Activated CD4-positive, alpha-beta T cell treated with anti-CD3 and anti-CD28 coated beads for 4 hours (primary cell): ENCODE measurements at regions not wholly inside any gene's neighbourhood (a gene's known extent, or its start where the extent isn't known, plus 50 kb on each side); places are given as distances from the start of the nearest gene placed in this dataset.

Experiments
- DNase-seq, 2 donors: peaks; one replicate each; pipeline ENCODE4 v3.0.0-alpha.2; 2020

GRCh38 chr19:28878862-28879566 is 333.9 kb downstream of the UQCRFS1 start:
- peak; percentile 27 to 31 for DNase-seq

GRCh38 chr19:28876609-28877123 is 336.3 kb downstream of the UQCRFS1 start:
- DNase-seq: no peak

- DNase-seq: no peak
Measured at GRCh38 chr19:28874742-28875141, 338.2 kb downstream of the UQCRFS1 start.

GRCh38 chr19:28873301-28873700 is 339.6 kb downstream of the UQCRFS1 start:
- no peak for DNase-seq

GRCh38 chr19:28871099-28871725 is 341.7 kb downstream of the UQCRFS1 start:
- no peak for DNase-seq

GRCh38 chr19:28869459-28869858 is 343.5 kb downstream of the UQCRFS1 start:
- no peak for DNase-seq

GRCh38 chr19:28868836-28869235 is 344.1 kb downstream of the UQCRFS1 start:
- DNase-seq: no peak

GRCh38 chr19:28867978-28868377 is 345.0 kb downstream of the UQCRFS1 start:
- DNase-seq: no peak

GRCh38 chr19:28864577-28865042 is 348.3 kb downstream of the UQCRFS1 start:
- no peak for DNase-seq

GRCh38 chr19:28864024-28864503 is 348.9 kb downstream of the UQCRFS1 start:
- no peak for DNase-seq

GRCh38 chr19:28862238-28862637 is 350.7 kb downstream of the UQCRFS1 start:
- DNase-seq: no peak

- no peak for DNase-seq
Measured at GRCh38 chr19:28859811-28860210, 353.1 kb downstream of the UQCRFS1 start.

GRCh38 chr19:28858933-28859332 is 354.0 kb downstream of the UQCRFS1 start:
- no peak for DNase-seq

GRCh38 chr19:28857967-28858366 is 355.0 kb downstream of the UQCRFS1 start:
- DNase-seq: no peak

GRCh38 chr19:28855216-28855615 is 357.7 kb downstream of the UQCRFS1 start:
- no peak for DNase-seq

GRCh38 chr19:28847468-28847867 is 365.5 kb downstream of the UQCRFS1 start:
- no peak for DNase-seq

GRCh38 chr19:28846094-28846812 is 366.7 kb downstream of the UQCRFS1 start:
- DNase-seq: no peak

- no peak for DNase-seq
Measured at GRCh38 chr19:28843761-28844492, 369.0 kb downstream of the UQCRFS1 start.

- DNase-seq: no peak
Measured at GRCh38 chr19:28841531-28841930, 371.4 kb downstream of the UQCRFS1 start.

GRCh38 chr19:28840891-28841290 is 372.1 kb downstream of the UQCRFS1 start:
- no peak for DNase-seq

- no peak for DNase-seq
Measured at GRCh38 chr19:28839455-28839854, 373.5 kb downstream of the UQCRFS1 start.

GRCh38 chr19:28838909-28839308 is 374.0 kb downstream of the UQCRFS1 start:
- no peak for DNase-seq

GRCh38 chr19:28836421-28836820 is 376.5 kb downstream of the UQCRFS1 start:
- DNase-seq: no peak
